GM12891 (cell line): ENCODE measurements at regions not wholly inside any gene's neighbourhood (a gene's known extent, or its start where the extent isn't known, plus 50 kb on each side); places are given as distances from the start of the nearest gene placed in this dataset.

ENCODE experiments used
- DNase-seq: peaks from one replicate; pipeline ENCODE4 v3.0.0; 2011; ENCODE audit warnings: low spot score; ENCODE audit not compliant: insufficient read length
- FAIRE-seq: peaks from 2 replicates; lab custom pipeline; 2011; peaks lifted over from hg19 to GRCh38; lab: Jason Lieb, UNC
- PAX5 ChIP-seq: IDR thresholded peaks from 2 replicates; pipeline ENCODE4 v1.6.1; 2011; ENCODE audit warnings: low read length, moderate library complexity, mild to moderate bottlenecking; ENCODE audit not compliant: insufficient read depth, severe bottlenecking
- POLR2A ChIP-seq: IDR thresholded peaks from 2 replicates; pipeline ENCODE4 v1.6.1; 2011; ENCODE audit warnings: low read depth, low read length, control low read depth
- POLR2AphosphoS5 ChIP-seq: IDR thresholded peaks from 2 replicates; pipeline ENCODE4 v1.6.1; 2011; ENCODE audit warnings: low read depth, low read length, control low read depth
- POU2F2 ChIP-seq: IDR thresholded peaks from 2 replicates; pipeline ENCODE4 v1.6.1; 2011; ENCODE audit warnings: low read depth, mild to moderate bottlenecking, control low read depth, low read length, moderate library complexity
- SPI1 ChIP-seq: IDR thresholded peaks from 2 replicates; pipeline ENCODE4 v1.6.1; 2011; ENCODE audit warnings: low read depth, low read length, control low read depth
- TAF1 ChIP-seq: IDR thresholded peaks from 2 replicates; pipeline ENCODE4 v1.6.1; 2011; ENCODE audit warnings: low read depth, low read length, control low read depth

GRCh38 chr9:27785714-27786100, 212.4 kb upstream of the C9orf72 start:
- DNase-seq = no peak
- TF ChIP-seq TAF1 (no peak), PAX5 (no peak), POLR2A (no peak), POU2F2 (no peak), POLR2AphosphoS5 (no peak)
- FAIRE-seq = no peak

DNA sequence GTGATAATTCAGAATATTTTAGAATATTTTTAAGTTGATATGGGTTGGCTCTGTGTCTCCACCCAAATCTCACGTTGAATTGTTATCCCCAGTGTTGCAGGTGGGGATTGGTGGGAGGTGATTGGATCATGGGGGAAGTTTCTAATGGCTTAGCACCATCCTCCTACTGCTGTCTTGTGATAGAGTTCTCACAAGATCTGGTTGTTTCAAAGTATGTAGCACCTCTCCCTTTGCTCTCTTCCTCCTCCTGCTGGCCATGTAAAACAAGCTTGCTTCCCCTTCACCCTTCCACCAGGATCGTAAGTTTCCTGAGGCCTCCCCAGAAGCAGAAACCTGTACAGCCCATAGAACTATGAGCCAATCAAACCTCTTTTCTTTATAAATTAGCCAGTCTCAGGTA, 214.6 kb upstream of the C9orf72 start:
- TF ChIP-seq PAX5 (no peak), POLR2A (no peak), TAF1 (no peak), POLR2AphosphoS5 (no peak), POU2F2 (no peak), SPI1 (no peak)
- DNase-seq (no peak), FAIRE-seq (no peak)

GRCh38 chr9:27791311-27791710, 218.0 kb upstream of the C9orf72 start:
- no peak for FAIRE-seq
- DNase-seq = no peak
- TF ChIP-seq TAF1 (no peak), POU2F2 (no peak), SPI1 (no peak), POLR2A (no peak)

DNA sequence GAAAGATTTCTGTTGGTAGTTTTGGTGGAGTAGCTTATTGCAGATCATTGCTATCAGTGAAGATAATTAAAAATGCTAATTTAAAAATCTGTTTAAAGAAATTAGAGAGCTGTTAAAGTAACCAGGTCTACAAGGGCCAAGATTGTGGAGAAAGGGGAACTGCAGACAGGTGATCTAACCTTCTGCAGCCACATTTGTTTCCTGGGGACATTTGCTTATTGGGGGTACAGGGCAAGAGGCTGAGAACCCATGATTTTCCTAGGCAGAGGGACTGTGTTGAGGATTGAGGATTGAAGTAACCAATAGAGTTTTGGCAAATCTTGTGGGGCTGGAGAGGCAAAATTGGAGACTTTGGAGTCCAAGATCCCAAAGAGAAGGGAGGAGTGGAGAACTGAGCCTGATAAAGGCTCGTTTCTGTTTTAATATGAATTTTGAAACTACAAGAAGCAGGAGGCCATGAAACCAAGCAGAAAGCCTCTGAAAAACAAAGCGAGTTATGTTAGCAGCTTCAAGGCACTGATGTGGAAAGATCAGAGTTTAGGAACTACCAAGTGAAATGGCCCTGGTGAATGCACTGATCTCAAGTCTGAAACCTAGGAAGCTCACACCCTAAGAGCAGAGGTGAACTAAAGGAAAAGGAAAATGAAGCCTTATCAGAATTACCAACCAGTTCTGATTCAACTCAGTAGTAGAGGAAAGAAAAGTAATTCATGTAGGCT, 219.8 kb upstream of the C9orf72 start:
- TF ChIP-seq SPI1 (peak; percentile 25; the same call in 1 of the 2 replicates), PAX5 (no peak), TAF1 (no peak), POLR2AphosphoS5 (no peak), POU2F2 (no peak)
- FAIRE-seq (no peak), DNase-seq (no peak)

- FAIRE-seq = no peak
- DNase-seq = no peak
- no peak for TF ChIP-seq SPI1
- TF ChIP-seq PAX5 = no peak
- no peak for TF ChIP-seq POLR2AphosphoS5
- no peak for TF ChIP-seq POLR2A
- TF ChIP-seq POU2F2 = no peak
- TF ChIP-seq TAF1 = no peak
Observed at GRCh38 chr9:27799326-27799725, 226.0 kb upstream of the C9orf72 start.

DNA sequence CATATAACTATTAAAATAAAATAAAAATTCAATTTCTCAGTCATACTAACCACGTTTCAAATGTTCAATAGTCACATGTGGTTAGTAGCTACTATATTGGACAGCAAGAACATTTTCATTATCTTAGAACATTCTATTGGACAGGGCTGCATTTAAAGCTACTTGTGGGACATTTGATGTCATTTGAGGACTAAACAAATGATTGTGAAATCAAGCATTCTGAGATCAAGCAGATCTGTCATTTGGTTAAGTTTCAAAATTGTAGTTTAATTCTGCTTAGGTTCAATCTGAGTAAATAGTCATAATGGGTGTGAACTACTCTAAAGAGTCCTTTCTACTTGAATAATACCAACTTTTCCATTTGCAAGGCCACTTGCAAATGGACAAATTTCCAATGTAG, 226.9 kb upstream of the C9orf72 start:
- no peak for DNase-seq
- FAIRE-seq = no peak
- TF ChIP-seq POLR2A (no peak), PAX5 (no peak), POLR2AphosphoS5 (no peak), POU2F2 (no peak), SPI1 (no peak), TAF1 (no peak)

DNA sequence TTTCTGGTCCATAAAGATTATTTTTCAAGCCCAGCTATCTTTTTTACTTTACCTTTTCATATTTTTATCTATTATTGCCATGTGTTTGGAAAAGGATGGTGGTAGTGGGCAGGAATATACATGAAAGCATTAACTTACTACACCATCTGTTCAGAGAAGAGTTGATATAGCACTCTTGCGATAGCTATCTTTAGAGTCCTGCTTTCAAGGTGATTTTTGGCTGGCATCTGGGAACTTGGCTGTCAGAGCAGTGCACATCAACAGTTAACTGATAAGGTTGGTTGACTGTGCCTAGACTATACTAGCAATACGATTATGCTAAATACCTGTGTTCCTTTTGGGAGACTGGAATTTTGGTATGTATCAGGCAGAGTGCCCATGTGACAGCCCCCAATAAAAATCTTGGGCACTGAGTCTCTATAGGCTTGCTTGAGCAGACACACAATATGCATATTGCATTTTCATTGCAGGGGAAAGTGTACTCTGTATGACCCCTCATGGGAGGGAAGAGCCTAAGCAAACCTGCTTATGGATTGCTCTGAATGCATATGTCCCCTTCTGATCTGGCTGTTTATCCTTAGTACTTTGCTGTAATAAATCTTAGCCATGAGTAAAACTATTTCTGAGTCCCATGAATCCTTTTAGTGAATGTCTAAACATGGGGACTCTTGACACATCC, 227.6 kb upstream of the C9orf72 start:
- no peak for FAIRE-seq
- TF ChIP-seq POU2F2 (no peak), SPI1 (no peak), POLR2A (no peak), TAF1 (no peak), PAX5 (no peak), POLR2AphosphoS5 (no peak)

GRCh38 chr9:27801545-27801944, 228.3 kb upstream of the C9orf72 start:
- no peak for TF ChIP-seq POLR2A
- DNase-seq (no peak), FAIRE-seq (no peak)

More for the DNA sequence above, 227.6 kb upstream of the C9orf72 start:
- no peak for DNase-seq

GRCh38 chr9:27802418-27802817, 229.1 kb upstream of the C9orf72 start:
- DNase-seq = no peak
- no peak for TF ChIP-seq POLR2A
- TF ChIP-seq TAF1 = no peak
- no peak for TF ChIP-seq POLR2AphosphoS5
- TF ChIP-seq POU2F2 = no peak
- TF ChIP-seq PAX5 = no peak
- TF ChIP-seq SPI1 = no peak
- FAIRE-seq = no peak

- FAIRE-seq = no peak
- TF ChIP-seq TAF1 = no peak
- no peak for TF ChIP-seq PAX5
- TF ChIP-seq POLR2A = no peak
- no peak for TF ChIP-seq POU2F2
- TF ChIP-seq POLR2AphosphoS5 = no peak
- TF ChIP-seq SPI1 = no peak
Observed at GRCh38 chr9:27808864-27809263, 235.6 kb upstream of the C9orf72 start.

More at GRCh38 chr9:27808864-27809263, 235.6 kb upstream of the C9orf72 start:
- no peak for DNase-seq
